ENCODE measurements at regions not wholly inside any gene's neighbourhood (a gene's known extent, or its start where the extent isn't known, plus 50 kb on each side); places are given as distances from the start of the nearest gene placed in this dataset.

DNA sequence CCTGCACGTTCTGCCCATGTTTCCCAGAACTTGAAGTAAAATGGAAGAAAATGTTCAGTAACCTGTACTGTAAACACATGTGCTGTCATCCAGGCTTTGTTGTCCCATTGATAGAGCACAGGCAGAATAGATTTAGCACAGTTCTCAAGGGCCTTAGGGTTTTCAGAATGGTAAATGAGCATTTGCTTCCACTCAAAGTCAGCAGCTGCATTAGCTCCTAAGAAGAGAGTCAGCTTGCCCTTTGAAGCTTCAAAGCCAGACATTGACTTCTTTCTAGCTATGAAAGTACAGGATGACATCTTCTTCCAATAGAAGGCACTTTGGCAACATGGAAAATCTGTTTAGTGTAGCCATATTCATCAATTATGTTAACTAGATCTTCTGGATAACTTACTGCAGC, 76.2 kb upstream of the TMEM108 start:
- no peak overlapping the region for H3K4me3 ChIP-seq
- DNase-seq (ENCODE audit: low spot score), result no peak
- no peak overlapping the region for H3K27ac ChIP-seq
- TF ChIP-seq, protein P1, sequence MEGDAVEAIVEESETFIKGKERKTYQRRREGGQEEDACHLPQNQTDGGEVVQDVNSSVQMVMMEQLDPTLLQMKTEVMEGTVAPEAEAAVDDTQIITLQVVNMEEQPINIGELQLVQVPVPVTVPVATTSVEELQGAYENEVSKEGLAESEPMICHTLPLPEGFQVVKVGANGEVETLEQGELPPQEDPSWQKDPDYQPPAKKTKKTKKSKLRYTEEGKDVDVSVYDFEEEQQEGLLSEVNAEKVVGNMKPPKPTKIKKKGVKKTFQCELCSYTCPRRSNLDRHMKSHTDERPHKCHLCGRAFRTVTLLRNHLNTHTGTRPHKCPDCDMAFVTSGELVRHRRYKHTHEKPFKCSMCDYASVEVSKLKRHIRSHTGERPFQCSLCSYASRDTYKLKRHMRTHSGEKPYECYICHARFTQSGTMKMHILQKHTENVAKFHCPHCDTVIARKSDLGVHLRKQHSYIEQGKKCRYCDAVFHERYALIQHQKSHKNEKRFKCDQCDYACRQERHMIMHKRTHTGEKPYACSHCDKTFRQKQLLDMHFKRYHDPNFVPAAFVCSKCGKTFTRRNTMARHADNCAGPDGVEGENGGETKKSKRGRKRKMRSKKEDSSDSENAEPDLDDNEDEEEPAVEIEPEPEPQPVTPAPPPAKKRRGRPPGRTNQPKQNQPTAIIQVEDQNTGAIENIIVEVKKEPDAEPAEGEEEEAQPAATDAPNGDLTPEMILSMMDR (IDR thresholded peaks at IDR 0.05), result no peak

DNA sequence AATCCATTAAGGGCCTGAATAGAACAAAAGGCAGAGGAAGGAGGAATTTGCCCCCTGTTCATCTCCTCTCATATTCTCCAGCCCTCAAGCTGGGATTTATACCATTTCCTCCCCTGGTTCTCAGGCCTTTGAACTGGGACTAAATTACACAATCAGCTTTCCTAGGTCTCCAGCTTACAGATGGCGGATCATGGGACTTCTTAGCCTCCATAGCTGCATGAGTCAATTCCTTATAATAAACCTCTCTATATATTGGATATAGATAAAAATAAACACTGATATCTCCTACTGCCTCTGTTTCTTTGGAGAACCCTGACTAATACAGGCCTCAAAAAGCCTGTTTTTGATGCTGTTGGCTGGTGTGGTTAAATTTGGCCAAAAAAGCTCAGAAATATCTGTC, 84.5 kb upstream of the TMEM108 start:
- TF ChIP-seq, protein P1 (IDR thresholded peaks at IDR 0.05), result no peak
- Histone ChIP-seq H3K4me3 (no peak overlapping the region), H3K27ac (no peak overlapping the region)
- no peak for DNase-seq (ENCODE audit: low spot score)

DNA sequence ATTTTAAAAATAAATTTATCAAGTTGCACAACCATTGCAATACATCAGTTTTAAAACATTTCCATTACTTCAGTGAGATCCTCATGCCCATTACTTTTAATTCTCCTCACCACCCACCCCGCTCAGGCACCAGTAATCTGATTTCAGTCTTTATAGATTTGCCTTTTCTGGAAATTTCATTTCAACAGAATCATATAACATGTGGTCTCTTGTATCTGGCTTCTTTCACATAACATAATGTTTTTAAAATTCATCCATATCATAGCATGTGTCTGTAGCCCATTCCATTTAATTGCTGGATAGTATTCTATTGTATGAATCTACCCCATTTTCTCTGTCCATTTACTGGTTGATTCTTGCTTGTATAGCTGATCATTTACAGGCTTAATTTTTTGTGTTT, 110.3 kb upstream of the TMEM108 start:
- TF ChIP-seq, protein P1 (IDR thresholded peaks at IDR 0.05), result no peak
- Histone ChIP-seq H3K4me3 (no peak overlapping the region), H3K27ac (no peak overlapping the region)
- DNase-seq (ENCODE audit: low spot score), result no peak

DNA sequence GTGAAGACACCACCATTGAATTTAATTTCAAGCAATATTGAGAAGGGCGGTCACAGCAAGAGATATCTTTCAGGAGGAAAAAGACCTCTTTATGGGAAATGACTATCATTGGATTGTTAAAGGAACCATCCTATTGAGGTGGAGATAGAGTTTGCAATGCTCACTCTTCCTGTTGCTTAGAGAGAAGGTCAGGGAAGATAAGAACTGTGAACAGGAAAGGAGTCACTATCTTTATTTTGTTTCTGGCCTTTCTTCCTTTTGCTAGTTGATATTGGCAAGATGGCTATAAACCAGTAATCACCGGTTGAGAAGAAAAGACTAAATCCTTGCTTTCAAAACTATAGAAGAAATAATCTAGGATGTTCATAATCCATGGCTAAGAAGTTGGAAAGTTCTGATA, 112.1 kb upstream of the TMEM108 start:
- no peak overlapping the region for H3K4me3 ChIP-seq
- TF ChIP-seq, protein P1 (IDR thresholded peaks at IDR 0.05), result no peak
- no peak overlapping the region for H3K27ac ChIP-seq
- no peak for DNase-seq (ENCODE audit: low spot score)

DNA sequence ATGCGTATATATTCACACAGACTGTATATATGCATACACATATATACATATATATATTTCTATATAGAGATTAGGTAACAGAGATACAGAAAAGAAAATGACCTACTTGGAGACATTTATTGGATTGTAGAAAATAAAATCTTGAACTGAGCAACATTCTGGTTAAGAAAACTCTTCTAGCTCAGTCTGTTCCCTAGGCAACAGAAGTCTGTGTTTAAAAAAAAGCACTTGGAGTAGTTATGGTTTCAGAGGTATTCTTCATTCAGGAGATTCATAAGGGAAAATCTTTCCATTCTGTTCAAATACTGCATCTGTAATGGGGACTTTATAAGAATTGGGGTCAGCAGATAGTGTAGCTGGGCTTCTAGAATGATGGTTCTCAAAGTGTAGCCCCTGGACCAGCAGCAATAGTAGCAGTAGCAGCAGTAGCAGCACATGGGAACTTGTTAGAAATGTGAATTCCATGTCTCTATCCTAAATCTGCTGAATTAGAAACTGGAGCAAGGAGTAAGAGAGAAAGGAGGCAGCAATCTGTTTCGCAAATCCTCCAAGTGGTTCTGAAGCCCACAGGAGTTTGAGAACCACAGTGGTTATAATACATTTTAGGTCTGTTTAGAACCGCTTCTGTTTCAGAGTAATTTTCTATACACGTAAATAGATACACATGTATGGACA, 112.8 kb upstream of the TMEM108 start:
- Histone ChIP-seq H3K27ac (no peak overlapping the region), H3K4me3 (no peak overlapping the region)
- DNase-seq (ENCODE audit: low spot score), result no peak
- TF ChIP-seq, protein P1 (IDR thresholded peaks at IDR 0.05), result no peak

DNA sequence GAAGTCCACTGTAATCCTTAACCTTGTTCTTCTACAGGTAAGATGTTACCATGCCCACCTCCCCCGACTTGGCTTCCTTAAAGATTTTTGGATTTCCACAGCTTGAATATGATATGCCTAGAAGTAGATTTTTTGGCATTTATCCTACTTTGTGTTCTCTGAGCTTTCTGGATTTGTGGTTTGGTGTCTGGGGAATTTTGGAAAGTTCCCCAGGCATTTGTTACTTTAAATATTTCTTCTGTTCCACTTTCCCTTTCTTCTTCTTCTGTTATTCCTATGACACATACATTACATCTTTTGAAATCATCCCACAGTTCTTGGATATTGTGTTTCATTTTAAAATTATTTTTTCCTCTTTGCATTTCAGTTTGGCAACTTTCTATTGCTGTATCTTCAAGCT, 122.1 kb upstream of the TMEM108 start:
- H3K4me3 ChIP-seq, result no peak overlapping the region
- H3K27ac ChIP-seq, result no peak overlapping the region
- DNase-seq (ENCODE audit: low spot score), result no peak
- TF ChIP-seq, protein P1 (IDR thresholded peaks at IDR 0.05), result no peak

DNA sequence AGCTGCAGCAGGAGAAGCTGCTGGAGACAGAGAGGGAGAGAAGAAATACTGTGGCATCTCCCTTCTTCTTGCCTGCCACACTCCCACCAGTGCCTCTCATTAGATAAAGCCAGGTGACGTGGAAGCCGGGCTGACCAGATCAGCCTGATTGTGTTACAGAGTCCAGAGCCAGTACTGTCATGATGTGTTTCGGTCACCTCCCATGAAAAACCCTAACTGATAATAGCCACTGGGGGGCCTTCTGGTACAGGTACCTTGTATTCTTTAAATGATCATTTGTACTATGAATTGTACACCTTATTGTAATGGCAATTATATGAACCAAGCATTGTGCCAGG, 125.8 kb upstream of the TMEM108 start:
- TF ChIP-seq, protein P1 (IDR thresholded peaks at IDR 0.05), result no peak
- DNase-seq (ENCODE audit: low spot score), result no peak
- Histone ChIP-seq H3K27ac (no peak overlapping the region), H3K4me3 (no peak overlapping the region)

Measured in coronary artery (tissue), 2 donors.